HG03469 (cell line): ENCODE measurements at regions not wholly inside any gene's neighbourhood (a gene's known extent, or its start where the extent isn't known, plus 50 kb on each side); places are given as distances from the start of the nearest gene placed in this dataset.
A peak's percentile ranks its signal among the peaks of the same experiment; 100 is the strongest.
"Not testable (repeated sequence)": the region's sequence is repeated elsewhere in the genome, so short reads cannot be mapped to it uniquely, and the experiment has no call there.

Experiments
- ATAC-seq: cut with Tn5 transposase; IDR thresholded peaks from one replicate; pipeline ENCODE4 v1.9.1; 2021; ENCODE audit warnings: mild to moderate bottlenecking, moderate library complexity, moderate number of reproducible peaks; ENCODE audit not compliant: unreplicated experiment

DNA sequence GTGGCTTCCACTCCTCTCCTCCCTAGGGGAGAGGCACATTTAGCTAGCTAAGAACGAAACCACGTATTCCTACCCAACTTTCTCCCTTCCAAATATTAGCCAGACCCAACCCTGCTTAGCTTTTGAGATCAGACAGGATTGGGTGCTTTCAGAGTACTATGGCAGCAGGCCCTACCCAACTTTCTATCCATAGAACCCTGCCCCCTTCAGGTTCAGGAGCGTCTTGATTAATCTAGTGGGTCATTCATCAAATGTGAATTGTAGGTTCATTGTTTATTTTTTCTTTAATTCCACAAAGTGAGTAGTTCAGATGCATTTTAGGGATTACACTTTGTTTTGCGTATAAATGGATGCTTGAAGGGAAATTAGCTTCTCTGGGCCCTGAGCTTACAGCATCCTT lies 188.3 kb downstream of the MIB1 start:
- ATAC-seq = no peak

DNA sequence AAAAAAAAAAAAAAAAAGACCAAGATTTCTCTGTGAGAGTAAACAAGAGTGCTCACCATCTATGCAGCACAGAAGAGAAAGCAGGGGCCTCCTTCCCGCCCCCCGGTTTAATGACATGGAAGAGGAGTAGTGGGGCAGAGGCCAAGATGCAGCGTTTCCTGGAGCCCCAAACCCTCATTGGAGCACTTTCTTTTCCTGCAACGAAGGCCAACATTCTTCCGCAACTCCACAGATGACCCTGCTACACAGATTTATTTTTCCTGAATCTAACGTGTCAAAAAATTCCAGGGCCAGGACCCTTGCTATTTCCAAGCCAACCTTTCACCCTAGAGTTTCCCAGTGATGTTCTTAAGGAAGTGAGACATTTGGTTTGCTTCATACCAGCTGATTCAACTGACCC lies 189.6 kb downstream of the MIB1 start:
- no peak for ATAC-seq

DNA sequence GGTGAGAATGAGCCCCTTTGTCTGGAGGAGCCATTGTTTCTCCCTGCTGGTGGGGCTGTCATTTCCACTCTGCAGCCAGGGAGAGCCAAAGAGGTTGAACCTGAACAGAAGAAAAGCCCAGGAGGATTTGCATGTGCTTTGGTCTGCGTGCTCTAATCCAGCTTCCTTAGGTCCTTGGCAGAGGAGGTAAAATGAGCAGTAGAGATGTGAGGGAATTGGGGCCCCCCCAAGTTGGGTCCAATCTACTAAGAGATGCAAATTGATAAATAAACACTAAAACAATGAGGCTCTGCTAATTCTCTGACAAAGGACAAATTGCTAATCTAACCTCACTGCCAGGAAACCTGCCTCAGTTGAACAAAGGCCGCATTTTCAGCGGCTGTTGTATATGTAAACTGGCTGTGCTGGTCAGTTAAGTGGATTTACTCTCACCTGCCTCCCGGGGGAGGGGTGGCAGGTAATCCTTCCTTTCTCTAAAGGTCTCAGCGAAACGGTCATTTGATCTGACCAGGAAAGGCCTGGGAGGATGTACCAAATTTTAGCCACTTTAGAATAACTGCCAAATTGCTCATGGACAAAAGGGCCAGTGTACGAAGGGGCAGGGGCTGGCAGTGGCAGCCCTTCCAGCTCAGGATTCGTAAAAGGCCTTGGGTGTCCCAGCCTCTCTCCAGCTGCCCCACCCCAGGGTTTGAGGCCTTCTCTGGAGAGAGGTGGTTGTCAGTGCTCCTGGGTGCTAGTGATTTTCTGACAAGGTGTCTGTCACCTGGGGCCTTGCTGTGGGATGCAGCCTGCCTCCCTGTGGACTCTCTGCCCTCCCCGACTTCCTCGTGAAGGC lies 193.6 kb downstream of the MIB1 start:
- no peak for ATAC-seq

DNA sequence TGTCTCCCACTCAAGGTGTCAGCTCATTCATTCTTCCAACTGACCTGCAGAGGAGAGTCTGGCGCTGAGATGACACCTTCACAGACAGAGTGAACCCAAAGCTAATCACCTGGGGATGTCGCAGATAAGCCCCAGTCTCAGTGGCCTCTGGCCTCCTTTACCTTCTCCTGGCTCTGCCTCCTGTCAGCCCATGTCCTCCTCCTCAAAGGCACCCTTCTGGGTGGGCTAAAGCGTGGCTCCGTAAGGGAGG lies 194.1 kb downstream of the MIB1 start:
- ATAC-seq = no peak

DNA sequence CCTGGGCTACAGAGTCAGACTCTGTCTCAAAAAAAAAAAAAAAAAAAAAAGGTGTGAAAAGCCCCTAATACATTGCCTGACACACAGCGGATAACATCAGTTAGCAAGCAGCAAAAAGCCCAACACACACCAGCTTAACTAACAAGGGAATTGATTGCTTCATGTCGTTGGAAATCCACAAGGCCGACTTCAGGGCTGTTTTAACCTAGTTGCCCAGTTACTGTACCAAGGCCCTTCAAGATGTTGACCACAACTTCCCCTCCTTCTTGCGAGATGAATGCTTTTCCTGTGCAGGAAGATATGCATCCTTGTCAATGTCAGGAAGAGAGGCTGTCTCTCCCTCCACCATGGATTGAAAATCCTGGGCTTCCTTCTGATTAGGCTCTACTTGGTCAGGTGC lies 202.9 kb downstream of the MIB1 start:
- no peak for ATAC-seq

DNA sequence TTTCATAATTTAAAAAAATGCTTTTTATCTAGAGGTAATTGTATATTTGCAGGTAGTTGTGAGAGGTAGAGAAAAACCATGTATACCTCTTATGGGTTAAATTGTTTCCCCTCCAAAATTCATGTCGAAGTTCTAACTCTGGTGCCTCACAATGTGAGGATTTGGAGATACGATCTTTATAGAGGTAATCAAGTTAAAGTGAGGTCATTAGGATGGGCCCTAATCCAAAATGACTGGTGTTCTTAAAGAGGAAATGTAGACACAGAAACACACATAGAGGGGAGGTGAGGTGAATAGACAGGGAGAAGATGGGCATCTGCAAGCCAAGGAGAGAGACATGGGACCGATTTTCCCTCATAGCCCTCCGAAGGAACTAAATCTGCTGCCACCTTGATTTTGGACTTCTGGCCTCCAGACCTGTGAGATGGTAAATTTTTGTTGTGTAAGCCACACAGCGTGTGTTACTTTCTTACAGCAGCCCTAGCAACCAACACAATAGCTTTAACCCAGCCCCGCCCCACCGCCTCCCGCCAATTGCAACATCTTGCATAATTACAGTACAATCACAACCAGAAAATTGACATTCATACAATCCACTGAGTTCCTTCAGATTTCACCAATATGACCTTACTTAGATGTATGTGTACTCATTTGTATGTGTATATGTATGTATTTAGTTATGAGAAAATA lies 208.9 kb downstream of the MIB1 start:
- ATAC-seq = no peak

DNA sequence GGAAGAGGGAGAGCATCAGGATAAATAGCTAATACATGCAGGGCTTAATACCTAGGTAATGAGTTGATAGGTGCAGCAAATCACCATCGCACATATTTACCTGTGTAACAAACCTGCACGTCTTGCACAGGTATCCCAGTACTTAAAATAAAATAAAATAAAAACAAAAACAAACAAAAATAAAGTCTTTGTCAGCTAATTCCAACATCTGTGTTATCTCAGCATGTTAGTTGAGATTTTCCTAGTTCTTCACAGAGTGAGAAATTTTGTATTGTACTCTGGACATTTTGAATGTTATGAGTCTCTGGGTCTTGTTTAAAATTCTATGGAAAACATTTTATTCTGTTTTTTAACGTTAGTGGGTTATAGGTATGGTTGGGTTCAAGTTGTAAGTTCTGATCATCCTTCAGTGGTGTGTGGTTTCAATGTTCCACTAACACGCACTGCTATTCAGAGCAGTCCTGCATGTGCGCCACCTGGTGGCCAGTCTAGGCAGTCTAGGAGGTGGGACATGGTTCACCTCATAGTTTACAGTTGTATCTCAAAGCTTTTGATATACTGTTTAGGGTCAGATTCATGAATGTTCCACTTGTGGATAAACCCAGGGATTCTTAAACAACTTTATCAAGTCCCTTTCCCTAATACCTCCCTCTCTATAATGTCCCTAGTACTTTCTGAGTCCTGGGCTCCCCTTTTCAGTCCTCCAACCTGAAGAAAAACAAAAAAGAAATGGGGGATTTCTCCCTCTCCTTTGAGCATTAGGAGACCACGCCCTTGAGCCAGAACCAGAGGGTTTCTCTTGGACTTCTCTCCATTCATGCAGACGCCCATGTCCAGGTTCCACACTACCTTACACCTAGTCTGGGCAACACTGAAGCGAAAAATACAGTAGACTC lies 213.4 kb upstream of the GATA6 start:
- ATAC-seq = peak; percentile 96

DNA sequence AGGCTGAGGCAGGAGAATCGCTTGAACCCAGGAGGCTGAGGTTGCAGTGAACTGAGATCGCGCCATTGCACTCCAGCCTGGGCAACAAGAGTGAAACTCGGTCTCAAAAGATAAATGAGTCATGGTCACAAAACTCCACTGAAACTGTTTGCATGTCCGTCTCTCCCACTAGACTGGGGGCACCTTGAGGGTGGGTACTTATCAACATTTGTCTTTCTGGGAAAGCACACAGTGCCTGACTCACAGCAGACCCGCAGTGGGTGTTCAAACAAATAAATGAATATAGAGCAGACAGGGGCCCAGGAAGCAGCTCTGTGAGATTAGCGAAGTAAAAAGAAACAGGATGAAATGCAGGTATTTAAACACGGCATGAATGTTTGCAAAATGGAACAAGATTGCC lies 211.1 kb upstream of the GATA6 start:
- no peak for ATAC-seq

DNA sequence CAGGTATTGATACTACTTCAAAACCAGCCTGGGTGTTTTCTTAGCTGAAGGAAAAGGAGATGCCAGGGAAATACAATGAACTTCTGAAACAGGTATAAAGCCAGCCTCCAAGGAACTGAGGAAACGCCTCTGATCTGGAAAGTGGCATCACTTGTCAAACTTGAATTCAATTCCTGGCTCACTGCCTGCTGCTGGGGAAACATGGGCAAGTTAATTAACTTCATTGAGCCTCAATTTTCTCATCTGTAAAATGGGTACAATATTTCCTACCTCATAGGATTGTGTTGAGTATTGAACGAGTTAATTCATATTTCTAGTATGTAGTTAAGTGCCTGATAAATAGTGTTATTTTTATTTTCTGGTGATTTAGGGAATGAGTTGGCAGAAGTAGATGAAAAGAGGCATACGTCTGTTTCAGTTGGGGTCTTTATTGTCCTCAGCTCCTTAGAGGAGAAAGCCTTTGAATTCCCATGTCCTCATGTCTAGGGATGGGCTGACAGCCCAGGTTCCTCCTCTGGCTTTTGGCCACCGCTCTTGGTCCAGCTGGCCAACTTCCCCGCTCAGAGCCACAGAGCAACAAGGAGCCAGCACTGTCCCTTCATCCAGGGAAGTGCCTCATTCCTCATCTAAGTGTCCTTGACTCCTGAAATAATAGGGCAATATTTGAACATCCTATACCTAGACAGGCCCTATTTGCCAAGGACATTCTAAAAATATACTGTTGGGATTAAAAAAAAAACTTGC lies 210.5 kb upstream of the GATA6 start:
- no peak for ATAC-seq

DNA sequence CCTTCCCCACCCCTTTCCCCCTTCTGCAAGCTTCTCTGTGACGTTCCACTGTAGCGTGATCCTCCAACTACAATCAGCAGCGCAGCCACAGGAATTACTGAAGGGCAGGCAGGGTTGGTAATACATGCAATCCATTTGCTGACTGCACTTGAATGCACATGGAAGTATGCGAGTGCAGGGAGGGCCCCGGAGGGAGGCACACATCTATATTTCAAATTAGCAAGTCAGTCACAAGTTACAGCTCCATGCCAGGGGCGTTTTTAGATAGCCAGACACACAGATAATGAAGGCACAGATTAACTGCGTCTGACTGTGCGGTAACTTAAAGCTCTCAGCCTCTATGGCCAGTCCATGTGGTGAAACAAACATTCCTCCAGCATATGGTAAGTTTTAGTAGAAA lies 209.2 kb upstream of the GATA6 start:
- ATAC-seq = no peak

DNA sequence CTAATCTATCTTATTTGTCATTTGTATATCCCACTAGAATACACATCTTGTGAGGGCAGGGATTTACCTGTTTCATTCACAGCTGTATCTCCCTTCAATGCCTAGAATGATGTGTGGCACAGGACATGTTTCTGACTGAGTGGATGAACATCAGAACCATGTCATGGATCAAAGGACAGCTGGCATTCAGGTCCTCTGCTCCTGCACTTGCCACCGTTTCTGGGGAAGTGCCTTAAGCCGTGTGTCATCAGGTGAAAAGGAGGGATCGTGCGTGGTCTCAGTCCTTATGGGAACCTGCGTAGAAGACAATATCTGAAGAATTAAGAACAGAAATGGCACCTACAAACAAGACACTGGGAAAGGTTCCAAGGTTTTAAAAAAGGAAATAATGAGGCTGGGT lies 206.1 kb upstream of the GATA6 start:
- ATAC-seq = no peak

DNA sequence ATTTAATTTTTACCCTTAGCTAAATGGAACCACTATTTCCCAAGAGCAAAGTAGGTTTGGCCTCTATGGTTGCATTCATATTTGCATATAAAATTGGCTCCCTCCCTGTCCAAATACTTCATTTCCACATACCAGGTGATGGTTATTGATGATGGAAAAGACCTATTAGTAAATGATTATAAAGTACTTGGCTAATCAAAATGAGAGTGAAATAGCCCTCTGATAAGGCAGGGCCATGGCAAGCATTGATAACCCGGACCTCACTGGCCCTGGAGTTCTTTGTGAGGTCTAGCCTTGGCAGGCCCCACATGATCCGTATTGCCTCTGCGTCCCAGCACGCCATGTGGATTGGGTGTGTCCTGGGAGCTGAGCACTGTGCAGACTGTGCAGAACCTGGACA lies 201.1 kb upstream of the GATA6 start:
- no peak for ATAC-seq

DNA sequence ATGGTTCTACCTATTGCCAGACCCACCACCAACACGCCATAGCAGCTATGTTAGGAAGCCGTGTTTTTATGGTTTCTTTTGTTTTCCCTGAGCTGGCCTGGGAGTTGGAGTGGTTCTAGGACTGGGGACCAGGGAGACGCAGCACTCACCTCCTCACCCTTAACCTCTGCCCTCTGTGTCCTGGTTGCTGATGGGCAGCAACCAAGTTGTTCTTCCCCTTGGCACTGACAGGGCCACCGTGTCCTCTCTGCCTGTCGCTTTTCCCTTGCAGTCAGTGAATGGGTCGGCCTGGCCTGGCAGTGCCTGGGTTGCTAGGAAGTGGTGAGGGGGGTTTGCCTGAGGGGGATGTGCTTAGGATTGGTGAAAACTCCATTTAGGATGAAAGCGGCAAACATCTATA lies 197.1 kb upstream of the GATA6 start:
- no peak for ATAC-seq

DNA sequence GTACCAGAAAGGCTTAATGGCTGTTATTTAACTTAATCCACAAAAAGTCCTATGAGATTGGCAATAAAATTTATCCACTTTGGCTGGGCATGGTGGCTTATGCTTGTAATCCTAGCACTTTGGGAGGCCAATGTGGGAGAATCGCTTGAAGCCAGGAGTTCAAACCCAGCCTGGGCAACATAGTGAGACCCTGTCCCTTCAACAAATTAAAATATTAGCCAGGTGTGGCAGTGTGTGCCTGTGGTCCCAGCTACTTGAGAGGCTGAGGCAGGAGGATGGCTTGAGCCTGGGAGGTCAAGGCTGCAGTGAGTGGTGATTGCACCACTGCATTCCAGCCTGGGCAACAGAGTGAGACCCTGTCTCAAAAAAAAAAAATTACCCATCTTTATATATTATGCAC lies 193.4 kb upstream of the GATA6 start:
- not testable (repeated sequence) for ATAC-seq

DNA sequence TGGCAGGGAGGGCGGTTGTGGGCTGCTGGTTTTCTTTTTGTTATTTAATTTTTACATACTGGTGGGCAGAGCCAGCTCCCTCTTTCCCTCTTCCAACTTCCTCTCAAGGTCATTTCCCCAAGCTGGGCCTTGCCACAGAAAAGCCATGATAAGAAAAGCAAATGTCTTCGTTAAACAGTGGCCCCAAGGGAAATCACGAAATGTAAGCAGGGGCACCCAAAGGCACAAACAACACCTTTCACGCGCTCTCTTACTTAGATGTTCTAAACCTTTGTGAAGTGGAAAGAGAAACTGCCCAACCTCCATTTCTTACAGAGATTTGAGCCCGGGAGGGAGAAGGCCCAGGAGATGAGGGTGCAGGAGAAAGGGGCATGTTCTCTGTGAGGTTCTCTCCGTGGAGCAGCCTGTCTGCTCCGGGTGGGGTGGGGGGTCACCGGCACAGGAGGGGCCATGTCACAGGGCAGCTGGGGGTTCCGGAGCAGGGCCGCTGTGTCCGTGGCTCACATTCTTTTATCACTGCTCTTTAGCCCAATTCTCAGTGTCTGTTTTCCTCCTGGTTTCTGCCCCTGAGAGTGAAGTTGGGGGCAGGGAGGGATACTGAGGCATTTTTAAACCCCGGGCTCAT lies 190.7 kb upstream of the GATA6 start:
- ATAC-seq = no peak

DNA sequence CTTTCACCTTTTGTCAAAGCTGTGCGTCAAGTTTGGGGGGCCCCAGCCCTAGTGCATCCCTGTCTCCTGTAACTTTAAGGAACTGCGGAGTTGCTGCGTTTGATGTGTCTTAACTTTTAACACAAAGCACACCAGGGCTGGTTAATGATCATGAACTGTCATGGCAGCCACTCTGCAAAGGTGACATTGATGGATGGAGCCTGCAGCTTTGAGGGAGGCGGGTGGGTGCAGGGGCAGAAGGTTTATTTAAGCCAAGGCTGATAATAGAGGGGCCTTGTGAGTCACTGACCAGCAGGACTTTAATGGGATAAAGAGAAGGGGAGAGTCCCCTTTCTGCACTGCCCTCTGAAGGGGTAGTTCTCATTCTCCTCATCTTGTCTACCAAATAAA lies 190.2 kb upstream of the GATA6 start:
- ATAC-seq = no peak

DNA sequence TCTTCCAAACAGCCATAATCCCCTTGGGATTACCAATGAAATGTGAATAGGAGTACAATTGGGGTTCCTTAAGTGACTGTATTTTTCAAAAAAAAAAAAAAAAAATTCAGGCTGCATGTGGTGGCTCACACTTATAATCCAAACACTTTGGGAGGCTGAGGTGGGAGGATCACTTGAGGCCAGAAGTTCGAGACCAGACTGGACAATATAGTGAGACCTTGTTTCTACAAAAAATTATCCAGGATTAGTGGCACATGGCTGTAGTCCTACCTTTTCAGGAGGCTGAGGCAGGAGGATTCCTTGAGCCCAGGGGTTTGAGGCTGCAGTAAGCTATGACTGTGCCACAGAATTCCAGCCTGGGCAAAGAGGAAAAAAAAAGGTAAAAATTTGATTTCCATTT lies 189.6 kb upstream of the GATA6 start:
- ATAC-seq = no peak

DNA sequence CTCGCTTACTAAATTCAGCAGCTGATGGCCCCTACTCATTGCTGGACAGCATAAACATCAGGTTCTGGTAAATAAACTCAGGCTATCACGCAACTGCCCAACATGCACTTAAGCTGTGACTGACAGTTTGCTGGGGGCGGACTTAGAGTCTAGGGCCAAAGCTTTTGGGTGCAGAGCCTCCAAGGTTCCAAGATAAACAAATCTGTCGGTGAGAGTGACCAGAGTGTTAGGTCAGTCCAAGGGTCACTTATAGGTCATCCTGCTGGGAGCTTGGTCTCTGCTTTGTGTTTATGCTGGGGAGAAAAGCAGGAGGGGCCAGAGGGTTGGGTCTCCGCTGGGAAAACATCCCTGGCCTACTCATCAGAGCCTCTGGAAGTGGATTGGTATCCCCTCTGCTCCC lies 188.6 kb upstream of the GATA6 start:
- ATAC-seq = no peak

DNA sequence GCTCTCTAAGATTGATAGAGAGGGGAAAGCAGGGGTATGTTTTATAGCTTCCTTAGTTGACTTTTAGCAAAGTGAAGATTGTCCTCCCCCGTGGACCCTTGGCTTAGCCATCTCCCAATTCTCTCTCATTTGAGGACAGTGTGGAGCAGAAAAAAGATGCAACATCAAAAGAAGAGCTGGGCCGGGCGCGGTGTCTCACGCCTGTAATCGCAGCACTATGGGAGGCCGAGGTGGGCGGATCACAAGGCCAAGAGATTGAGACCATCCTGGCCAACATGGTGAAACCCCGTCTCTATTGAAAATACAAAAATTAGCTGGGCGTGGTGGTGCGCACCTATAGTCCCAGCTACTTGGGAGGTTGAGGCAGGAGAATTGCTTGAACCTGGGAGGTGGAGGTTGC lies 187.9 kb upstream of the GATA6 start:
- ATAC-seq = not testable (repeated sequence)

DNA sequence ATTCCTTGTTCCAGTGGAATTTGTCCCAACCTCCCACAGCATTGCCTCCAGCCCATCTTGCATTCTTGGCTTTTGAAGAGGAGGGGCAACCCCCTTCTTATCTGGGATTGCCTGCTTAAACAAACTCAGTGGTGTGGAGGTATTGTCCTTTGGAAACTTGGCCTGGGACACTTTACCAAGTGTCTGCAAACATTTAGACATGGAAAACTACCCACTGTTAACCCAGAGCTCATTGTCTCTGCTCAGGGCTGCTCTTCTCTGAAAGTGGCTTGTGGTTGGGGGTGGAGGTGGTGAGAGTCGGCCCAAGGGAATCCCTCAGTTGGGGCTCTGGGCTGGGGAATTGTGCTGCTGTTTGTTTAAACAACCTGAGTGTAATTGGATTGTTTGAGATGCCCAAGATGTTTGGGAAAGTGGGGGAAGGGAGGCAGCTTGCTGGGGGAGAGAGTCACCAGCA lies 178.3 kb upstream of the GATA6 start:
- ATAC-seq = no peak

DNA sequence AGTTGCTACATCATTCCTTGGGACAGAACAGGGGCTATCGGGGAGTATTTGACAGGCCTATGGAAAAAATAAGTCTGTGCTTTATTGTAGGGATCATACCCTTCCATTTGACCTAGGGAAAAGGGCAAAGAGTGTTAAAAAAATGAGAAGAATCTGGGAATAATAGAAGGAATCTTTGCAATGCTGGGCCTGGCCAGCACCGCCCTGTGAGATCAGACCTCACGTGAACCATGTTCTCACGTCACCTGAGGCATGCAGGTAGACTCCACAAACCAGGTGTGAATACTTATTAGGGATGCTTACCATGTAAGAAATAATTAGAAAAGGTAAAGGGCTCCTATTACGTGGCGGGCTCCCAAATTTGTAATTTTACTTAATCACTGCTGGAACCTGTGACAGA lies 177.5 kb upstream of the GATA6 start:
- no peak for ATAC-seq
